ENCODE measurements at regions not wholly inside any gene's neighbourhood (a gene's known extent, or its start where the extent isn't known, plus 50 kb on each side); places are given as distances from the start of the nearest gene placed in this dataset.
"Not testable (repeated sequence)": the region's sequence is repeated elsewhere in the genome, so short reads cannot be mapped to it uniquely, and the experiment has no call there.

DNA sequence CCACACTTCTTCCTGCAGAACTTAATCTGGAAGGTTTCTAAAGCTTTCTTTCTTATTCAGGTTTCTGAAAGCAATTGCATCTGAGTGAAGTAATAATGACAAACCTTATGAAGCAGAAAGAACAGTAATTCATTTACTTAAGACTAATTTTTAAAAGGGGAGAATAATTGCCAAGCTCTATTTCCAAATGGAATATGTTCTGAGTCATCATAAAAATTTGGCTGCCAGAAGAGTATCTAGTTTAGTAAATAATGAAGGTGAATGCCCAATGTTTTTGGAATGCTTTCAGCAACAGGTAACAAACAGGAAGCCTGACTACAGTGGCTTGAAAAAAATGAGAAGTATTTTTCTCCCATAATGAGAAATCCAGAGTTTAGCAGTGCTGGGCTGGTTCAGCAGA, 227.3 kb upstream of the TET2 start:
- no peak overlapping the region for H3K4me3 ChIP-seq
- H3K27me3 ChIP-seq, result no peaks in the 10 kb centered on the region
- ATAC-seq (no peak), DNase-seq (no peak)
- TF ChIP-seq POLR2A (IDR thresholded peaks at IDR 0.05), result no peak
- TF ChIP-seq, protein P1, sequence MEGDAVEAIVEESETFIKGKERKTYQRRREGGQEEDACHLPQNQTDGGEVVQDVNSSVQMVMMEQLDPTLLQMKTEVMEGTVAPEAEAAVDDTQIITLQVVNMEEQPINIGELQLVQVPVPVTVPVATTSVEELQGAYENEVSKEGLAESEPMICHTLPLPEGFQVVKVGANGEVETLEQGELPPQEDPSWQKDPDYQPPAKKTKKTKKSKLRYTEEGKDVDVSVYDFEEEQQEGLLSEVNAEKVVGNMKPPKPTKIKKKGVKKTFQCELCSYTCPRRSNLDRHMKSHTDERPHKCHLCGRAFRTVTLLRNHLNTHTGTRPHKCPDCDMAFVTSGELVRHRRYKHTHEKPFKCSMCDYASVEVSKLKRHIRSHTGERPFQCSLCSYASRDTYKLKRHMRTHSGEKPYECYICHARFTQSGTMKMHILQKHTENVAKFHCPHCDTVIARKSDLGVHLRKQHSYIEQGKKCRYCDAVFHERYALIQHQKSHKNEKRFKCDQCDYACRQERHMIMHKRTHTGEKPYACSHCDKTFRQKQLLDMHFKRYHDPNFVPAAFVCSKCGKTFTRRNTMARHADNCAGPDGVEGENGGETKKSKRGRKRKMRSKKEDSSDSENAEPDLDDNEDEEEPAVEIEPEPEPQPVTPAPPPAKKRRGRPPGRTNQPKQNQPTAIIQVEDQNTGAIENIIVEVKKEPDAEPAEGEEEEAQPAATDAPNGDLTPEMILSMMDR (IDR thresholded peaks at IDR 0.05), result no peak
- H3K36me3 ChIP-seq (replicated peaks in 1 of 2; ENCODE audit: insufficient read depth in 1 of 2, low read depth in 2 of 2), result no peaks in the 10 kb centered on the region
- H3K9me3 ChIP-seq, result no peaks in the 10 kb centered on the region
- no peak overlapping the region for H3K27ac ChIP-seq
- H3K4me1 ChIP-seq, result no peaks in the 10 kb centered on the region
- intact Hi-C loops (cut with DNase I), result no loop called here

DNA sequence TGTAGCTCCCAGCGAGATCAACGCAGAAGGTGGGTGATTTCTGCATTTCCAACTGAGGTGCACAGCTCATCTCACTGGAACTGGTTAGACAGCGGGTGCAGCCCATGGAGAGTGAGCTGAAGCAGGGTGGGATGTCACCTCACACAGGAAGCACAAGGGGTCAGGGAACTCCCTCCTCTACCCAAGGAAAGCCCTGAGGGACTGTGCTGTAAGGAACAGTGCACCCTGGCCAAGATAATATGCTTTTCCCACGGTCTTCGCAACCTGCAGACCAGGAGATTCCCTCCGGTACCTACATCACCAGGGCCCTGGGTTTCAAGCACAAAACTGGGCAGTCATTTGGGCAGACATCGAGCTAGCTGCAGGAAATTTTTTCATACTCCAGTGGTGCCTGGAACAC, 216.4 kb upstream of the TET2 start:
- ATAC-seq (no peak), DNase-seq (no peak)
- WGBS, 2 donors, result 56 to 86% methylated on average over 3 to 7 of the region's 7 CpGs
- Histone ChIP-seq H3K4me3 (no peak overlapping the region), H3K4me1 (no peaks in the 10 kb centered on the region), H3K27ac (no peak overlapping the region), H3K9me3 (no peaks in the 10 kb centered on the region), H3K27me3 (no peaks in the 10 kb centered on the region), H3K36me3 (replicated peaks in 1 of 2; ENCODE audit: insufficient read depth in 1 of 2, low read depth in 2 of 2) (no peaks in the 10 kb centered on the region)
- intact Hi-C loops (cut with DNase I), result no loop called here
- TF ChIP-seq POLR2A (IDR thresholded peaks at IDR 0.05), result no peak
- TF ChIP-seq, protein P1 (IDR thresholded peaks at IDR 0.05), result no peak

DNA sequence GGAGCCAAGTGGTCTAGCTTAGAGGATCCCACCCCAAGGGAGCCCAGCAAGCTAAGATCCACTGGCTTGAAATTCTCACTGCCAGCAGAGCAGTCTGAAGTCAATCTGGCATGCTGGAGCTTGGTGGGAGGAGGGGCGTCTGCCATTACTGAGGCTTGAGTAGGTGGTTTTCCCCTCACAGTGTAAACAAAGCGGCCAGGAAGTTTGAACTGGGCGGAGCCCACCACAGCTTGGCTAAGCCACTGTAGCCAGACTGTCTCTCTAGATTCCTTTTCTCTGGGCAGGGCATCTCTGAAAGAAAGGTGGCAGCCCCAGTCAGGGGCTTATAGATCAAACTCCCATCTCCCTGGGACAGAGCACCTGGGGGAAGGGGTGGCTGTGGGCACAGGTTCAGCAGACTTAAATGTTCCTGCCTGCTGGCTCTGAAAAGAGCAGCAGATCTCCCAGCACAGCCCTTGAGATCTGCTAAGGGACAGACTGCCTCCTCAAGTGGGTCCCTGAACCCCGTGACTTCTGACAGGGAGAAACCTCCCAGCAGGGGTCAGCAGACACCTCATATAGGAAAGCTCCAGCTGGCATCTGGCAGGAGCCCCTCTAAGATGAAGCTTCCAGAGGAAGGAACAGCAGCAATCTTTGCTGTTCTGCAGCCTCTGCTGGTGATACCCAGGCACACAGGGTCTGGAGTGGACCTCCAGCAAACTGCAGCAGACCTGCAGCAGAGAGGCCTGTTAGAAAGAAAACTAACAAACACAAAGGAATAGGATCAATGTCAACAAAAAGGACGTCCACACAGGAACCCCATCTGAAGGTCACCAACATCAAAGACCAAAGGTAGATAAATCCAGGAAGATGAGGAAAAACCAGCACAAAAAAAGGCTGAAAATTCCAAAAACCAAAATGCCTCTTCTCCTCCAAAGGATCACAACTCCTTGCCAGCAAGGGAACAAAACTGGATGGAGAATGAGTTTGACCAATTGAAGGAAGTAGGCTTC, 215.6 kb upstream of the TET2 start:
- H3K36me3 ChIP-seq (replicated peaks in 1 of 2; ENCODE audit: insufficient read depth in 1 of 2, low read depth in 2 of 2); H3K4me1 ChIP-seq; ATAC-seq; H3K27me3 ChIP-seq; H3K4me3 ChIP-seq; H3K27ac ChIP-seq; H3K9me3 ChIP-seq; intact Hi-C loops (cut with DNase I): not testable (repeated sequence)
- WGBS, 2 donors, result 32 to 36% methylated on average over 4 to 5 of the region's 5 CpGs
- DNase-seq, result peak in 2 of 4 donors; percentile 23 to 34

DNA sequence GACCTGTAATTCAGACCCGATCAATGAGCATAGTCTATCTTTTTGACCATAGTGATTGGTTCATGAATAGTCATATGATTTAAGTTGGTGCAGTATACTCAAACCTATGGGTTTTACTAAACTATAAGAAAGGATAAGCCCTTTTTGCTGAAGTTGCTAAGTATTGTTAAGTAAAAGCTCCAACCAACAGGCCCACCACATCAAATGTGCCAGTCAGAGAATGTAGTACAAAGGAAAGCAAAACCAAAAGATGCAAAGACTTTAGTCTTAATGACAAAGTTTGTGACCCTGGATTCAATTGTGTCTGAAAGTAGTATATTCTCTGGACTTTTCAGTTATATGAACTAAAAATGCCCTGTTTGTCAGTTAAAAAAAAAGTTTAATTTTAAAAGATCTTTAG, 208.1 kb upstream of the TET2 start:
- 66 to 92% methylated on average over 1 of the region's 1 CpG for WGBS, 2 donors
- Histone ChIP-seq H3K9me3 (no peaks in the 10 kb centered on the region), H3K27ac (no peak overlapping the region), H3K4me1 (no peaks in the 10 kb centered on the region), H3K27me3 (no peaks in the 10 kb centered on the region), H3K4me3 (no peak overlapping the region), H3K36me3 (replicated peaks in 1 of 2; ENCODE audit: insufficient read depth in 1 of 2, low read depth in 2 of 2) (no peaks in the 10 kb centered on the region)
- intact Hi-C loops (cut with DNase I), result no loop called here
- DNase-seq (no peak), ATAC-seq (no peak)
- TF ChIP-seq POLR2A (IDR thresholded peaks at IDR 0.05), result no peak
- TF ChIP-seq, protein P1 (IDR thresholded peaks at IDR 0.05), result no peak

DNA sequence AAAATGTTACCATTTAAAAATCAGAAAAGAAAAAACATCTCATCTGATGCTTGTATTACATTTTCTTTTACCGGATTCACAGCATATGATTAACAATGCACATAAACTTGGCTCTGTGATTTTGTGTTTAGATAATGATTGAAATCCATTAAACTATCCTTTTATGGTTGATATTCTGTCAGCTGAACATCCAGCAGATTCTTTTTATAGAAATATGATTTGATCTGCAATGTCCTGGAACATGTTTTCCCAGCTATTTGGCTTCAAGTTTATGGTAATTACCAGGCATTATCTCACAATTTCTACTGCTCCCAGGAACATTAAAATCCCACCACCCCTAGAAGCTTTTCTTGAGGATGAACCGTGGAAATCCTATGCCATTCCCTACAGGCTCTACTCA, 205.7 kb upstream of the TET2 start:
- intact Hi-C loops (cut with DNase I), result no loop called here
- H3K27me3 ChIP-seq, result no peaks in the 10 kb centered on the region
- WGBS, 2 donors, result 61 to 80% methylated on average over 2 of the region's 2 CpGs
- H3K9me3 ChIP-seq, result no peaks in the 10 kb centered on the region
- DNase-seq, result no peak
- no peak overlapping the region for H3K27ac ChIP-seq
- H3K4me1 ChIP-seq, result no peaks in the 10 kb centered on the region
- ATAC-seq, result no peak
- H3K4me3 ChIP-seq, result no peak overlapping the region
- no peaks in the 10 kb centered on the region for H3K36me3 ChIP-seq (replicated peaks in 1 of 2; ENCODE audit: insufficient read depth in 1 of 2, low read depth in 2 of 2)
- no peak for TF ChIP-seq POLR2A (IDR thresholded peaks at IDR 0.05)
- TF ChIP-seq, protein P1 (IDR thresholded peaks at IDR 0.05), result no peak
